ENCODE measurements at regions not wholly inside any gene's neighbourhood (a gene's known extent, or its start where the extent isn't known, plus 50 kb on each side); places are given as distances from the start of the nearest gene placed in this dataset.

DNA sequence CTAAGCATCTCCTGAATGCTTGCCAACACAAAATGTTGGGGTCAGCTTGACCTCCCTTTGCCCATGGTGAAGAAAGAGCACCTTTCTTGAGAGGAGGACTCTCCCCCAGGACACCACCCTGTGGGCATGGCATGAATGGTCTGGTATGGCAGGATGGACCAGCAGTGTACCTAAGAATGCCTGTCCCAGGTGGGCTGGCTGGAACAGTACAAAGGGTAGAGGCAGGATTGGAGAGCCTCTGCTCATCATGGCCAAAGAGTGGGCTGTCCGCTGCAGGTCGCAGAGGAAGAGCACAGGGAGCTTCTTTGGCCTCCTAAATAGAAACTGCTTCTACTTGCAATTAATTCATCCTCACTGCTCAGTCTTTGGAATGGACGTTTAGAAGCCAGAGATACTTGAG lies 131.6 kb upstream of the OSMR start:
- H3K27ac ChIP-seq, result no peak overlapping the region
- H3K79me2 ChIP-seq (ENCODE audit: low read depth), result no peaks in the 10 kb centered on the region
- Mint-ChIP-seq H3K4me1 (peaks cover 32% of the 10 kb centered on the region), H3K36me3 (no peaks in the 10 kb centered on the region), H3K27ac (peak overlapping the region; percentile 65), H3K4me3 (no peak overlapping the region), H3K9me3 (peaks cover 2% of the 10 kb centered on the region), H3K27me3 (ENCODE audit: insufficient read depth, low read depth) (peaks cover 4% of the 10 kb centered on the region)
- peaks cover 10% of the 10 kb centered on the region for H3K4me1 ChIP-seq
- no peaks in the 10 kb centered on the region for H3K27me3 ChIP-seq
- no peaks in the 10 kb centered on the region for H3K9me3 ChIP-seq (ENCODE audit: low read depth)
- no peaks in the 10 kb centered on the region for H3F3A ChIP-seq (ENCODE audit: low read depth)
- H4K20me1 ChIP-seq (ENCODE audit: low read depth), result no peaks in the 10 kb centered on the region
- H3K4me3 ChIP-seq, result no peak overlapping the region
- TF ChIP-seq CTCF (IDR thresholded peaks at IDR 0.05) (no peak), EZH2 (IDR thresholded peaks at IDR 0.05) (no peak), EZH2phosphoT487 (IDR thresholded peaks at IDR 0.05) (no peak)
- H2AFZ ChIP-seq (replicated peaks), result no peak overlapping the region
- no peak overlapping the region for H3K9ac ChIP-seq
- no peak overlapping the region for H3K4me2 ChIP-seq
- no peak for DNase-seq (ENCODE audit: low spot score)
- H3K36me3 ChIP-seq, result no peaks in the 10 kb centered on the region

DNA sequence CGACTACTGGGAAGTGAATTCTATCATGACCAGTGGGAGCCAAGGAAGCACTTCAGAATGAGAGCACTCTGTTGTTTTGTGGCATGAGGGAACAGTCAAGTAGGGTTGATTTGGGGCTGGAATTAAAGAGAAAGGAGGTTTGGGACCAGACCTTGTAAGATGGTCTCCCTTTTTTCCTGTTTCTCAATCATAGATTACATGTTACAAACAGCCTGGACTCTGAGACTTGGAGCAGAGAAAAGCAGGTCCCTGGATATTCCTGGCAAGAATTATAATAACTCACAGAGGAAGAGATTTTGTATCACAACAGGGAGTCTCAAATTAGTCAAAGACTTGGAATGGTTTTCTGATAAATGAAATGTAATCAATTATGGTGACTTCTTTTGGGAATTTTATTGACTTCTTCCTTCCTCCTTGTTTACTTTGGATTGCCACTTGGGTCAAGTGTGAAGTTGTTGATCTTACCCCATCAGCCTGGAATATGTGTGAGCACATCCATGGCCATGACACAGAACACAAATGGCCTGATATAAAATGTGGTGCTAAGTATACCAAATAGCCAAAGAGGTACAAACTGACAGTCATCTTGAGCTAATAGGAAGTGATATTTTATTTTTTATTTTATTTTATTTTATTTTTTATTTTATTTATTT lies 131.0 kb upstream of the OSMR start:
- H3K9ac ChIP-seq, result no peak overlapping the region
- Mint-ChIP-seq H3K27me3 (ENCODE audit: insufficient read depth, low read depth) (peaks cover 4% of the 10 kb centered on the region), H3K9me3 (peaks cover 2% of the 10 kb centered on the region), H3K4me3 (no peak overlapping the region), H3K27ac (peak overlapping the region; percentile 65), H3K36me3 (no peaks in the 10 kb centered on the region), H3K4me1 (peaks cover 36% of the 10 kb centered on the region)
- peaks cover 13% of the 10 kb centered on the region for H3K4me1 ChIP-seq
- H3K27ac ChIP-seq, result no peak overlapping the region
- TF ChIP-seq EZH2phosphoT487 (IDR thresholded peaks at IDR 0.05) (no peak), EZH2 (IDR thresholded peaks at IDR 0.05) (no peak), CTCF (IDR thresholded peaks at IDR 0.05) (no peak)
- H3K9me3 ChIP-seq (ENCODE audit: low read depth), result no peaks in the 10 kb centered on the region
- H3K4me2 ChIP-seq, result no peak overlapping the region
- no peaks in the 10 kb centered on the region for H3K79me2 ChIP-seq (ENCODE audit: low read depth)
- no peaks in the 10 kb centered on the region for H3F3A ChIP-seq (ENCODE audit: low read depth)
- H3K27me3 ChIP-seq, result no peaks in the 10 kb centered on the region
- H3K36me3 ChIP-seq, result no peaks in the 10 kb centered on the region
- DNase-seq (ENCODE audit: low spot score), result no peak
- no peak overlapping the region for H2AFZ ChIP-seq (replicated peaks)
- no peaks in the 10 kb centered on the region for H4K20me1 ChIP-seq (ENCODE audit: low read depth)
- no peak overlapping the region for H3K4me3 ChIP-seq

DNA sequence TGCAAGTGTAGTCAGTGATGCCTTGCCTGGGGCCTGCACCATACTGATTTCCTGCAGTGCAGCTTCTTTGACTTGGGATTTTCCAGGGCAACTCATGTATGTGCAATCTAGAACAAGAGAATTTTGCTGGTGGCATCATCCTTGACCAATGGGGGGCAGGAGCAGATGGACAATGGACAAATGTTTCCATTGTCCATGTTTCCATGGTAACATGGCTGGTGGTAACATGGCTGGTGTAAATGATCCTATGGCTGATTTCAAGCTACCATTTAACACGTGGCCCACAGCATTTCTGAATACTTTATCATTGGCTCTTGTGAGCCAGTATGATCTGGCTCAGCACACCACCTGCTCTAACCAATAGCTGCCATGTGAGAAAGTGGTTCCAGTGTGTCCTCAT lies 130.1 kb upstream of the OSMR start:
- no peaks in the 10 kb centered on the region for H4K20me1 ChIP-seq (ENCODE audit: low read depth)
- H3K79me2 ChIP-seq (ENCODE audit: low read depth), result no peaks in the 10 kb centered on the region
- no peak overlapping the region for H2AFZ ChIP-seq (replicated peaks)
- peaks cover 22% of the 10 kb centered on the region for H3K4me1 ChIP-seq
- no peaks in the 10 kb centered on the region for H3F3A ChIP-seq (ENCODE audit: low read depth)
- peaks cover under 1% of the 10 kb centered on the region for H3K36me3 Mint-ChIP-seq
- no peak for TF ChIP-seq CTCF (IDR thresholded peaks at IDR 0.05)
- TF ChIP-seq EZH2 (IDR thresholded peaks at IDR 0.05), result no peak
- no peak for TF ChIP-seq EZH2phosphoT487 (IDR thresholded peaks at IDR 0.05)
- no peak overlapping the region for H3K4me3 Mint-ChIP-seq
- no peak overlapping the region for H3K9ac ChIP-seq
- peaks cover 2% of the 10 kb centered on the region for H3K9me3 Mint-ChIP-seq
- peak overlapping the region; percentile 16 for H3K27ac Mint-ChIP-seq
- H3K4me1 Mint-ChIP-seq, result peaks cover 44% of the 10 kb centered on the region
- no peak overlapping the region for H3K4me3 ChIP-seq
- DNase-seq (ENCODE audit: low spot score), result peak; percentile 48
- no peaks in the 10 kb centered on the region for H3K36me3 ChIP-seq
- peaks cover 4% of the 10 kb centered on the region for H3K27me3 Mint-ChIP-seq (ENCODE audit: insufficient read depth, low read depth)
- no peak overlapping the region for H3K27ac ChIP-seq
- H3K27me3 ChIP-seq, result no peaks in the 10 kb centered on the region
- H3K4me2 ChIP-seq, result no peak overlapping the region
- no peaks in the 10 kb centered on the region for H3K9me3 ChIP-seq (ENCODE audit: low read depth)

Data from neural progenitor cell (in vitro differentiated cells).